GM18520 (cell line): ENCODE measurements at regions not wholly inside any gene's neighbourhood (a gene's known extent, or its start where the extent isn't known, plus 50 kb on each side); places are given as distances from the start of the nearest gene placed in this dataset.

ENCODE experiments used
- ATAC-seq: cut with Tn5 transposase; IDR thresholded peaks from one replicate; pipeline ENCODE4 v1.9.1; 2021; ENCODE audit not compliant: unreplicated experiment

DNA sequence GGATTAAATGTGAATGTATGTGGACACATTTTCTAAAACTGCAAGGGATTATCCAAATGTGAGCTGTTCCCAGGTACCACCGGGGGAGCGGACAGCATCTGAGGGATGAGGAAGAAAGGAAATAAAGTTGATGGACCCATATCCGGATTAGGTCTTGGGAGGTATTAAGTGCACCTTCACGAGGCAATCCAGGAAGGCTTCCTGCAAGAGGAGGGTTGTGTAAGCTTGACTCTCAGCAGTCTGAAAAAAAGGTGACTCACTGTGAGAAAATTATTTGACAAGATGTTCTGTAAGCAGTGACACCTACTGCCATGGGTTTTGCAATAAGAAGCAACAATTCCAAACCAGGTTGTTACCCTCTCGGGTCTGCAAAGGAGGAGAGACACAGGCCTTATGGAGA is 55.0 kb upstream of the LRFN2 start:
- no peak for ATAC-seq

DNA sequence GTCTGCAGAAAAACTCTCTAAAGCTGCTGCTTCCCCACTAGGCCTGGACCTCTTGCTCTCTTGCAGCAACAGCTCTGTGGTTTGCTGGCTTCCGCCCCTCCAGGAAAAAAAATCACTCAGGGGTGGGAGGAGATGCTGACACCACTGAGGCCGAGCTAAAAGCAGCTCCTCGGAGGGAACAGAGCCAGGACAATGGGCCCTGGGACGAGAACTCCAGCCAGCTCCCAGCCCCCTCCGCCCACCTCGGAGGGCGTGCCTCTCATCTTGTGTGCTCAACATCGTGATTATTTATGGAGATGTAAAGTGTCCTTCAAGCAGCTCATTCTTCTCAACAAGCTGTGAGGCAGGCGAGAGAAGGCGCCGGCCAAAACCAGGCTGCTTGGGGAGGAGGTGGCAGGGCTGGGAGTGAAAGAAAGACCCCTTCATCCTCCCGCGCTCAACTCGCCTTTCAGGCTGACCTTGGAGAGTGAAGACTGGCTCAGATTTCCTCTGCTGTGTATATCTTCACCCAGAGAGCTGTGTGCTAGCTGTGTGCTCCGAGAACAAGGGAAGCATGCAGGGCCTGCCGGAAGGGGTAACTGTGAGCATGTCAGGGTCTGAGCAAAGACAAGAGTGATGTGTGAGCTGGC is 53.5 kb upstream of the LRFN2 start:
- ATAC-seq = no peak
